Effector CD4-positive, alpha-beta T cell (primary cell): ENCODE measurements at regions not wholly inside any gene's neighbourhood (a gene's known extent, or its start where the extent isn't known, plus 50 kb on each side); places are given as distances from the start of the nearest gene placed in this dataset.
"Not testable (repeated sequence)": the region's sequence is repeated elsewhere in the genome, so short reads cannot be mapped to it uniquely, and the experiment has no call there.

Source experiments
- DNase-seq: peaks from one replicate; pipeline ENCODE4 v3.0.0-alpha.2; 2020

- DNase-seq = no peak
Observed at GRCh38 chr3:98705212-98705611, 57.9 kb upstream of the ST3GAL6 start.

GRCh38 chr3:98705694-98706093 lies 57.4 kb upstream of the ST3GAL6 start:
- no peak for DNase-seq

- DNase-seq = not testable (repeated sequence)
Observed at GRCh38 chr3:98708681-98709080, 54.5 kb upstream of the ST3GAL6 start.

GRCh38 chr3:98709441-98709840 lies 53.7 kb upstream of the ST3GAL6 start:
- no peak for DNase-seq

GRCh38 chr3:98710067-98710659 lies 53.0 kb upstream of the ST3GAL6 start:
- DNase-seq = no peak

- no peak for DNase-seq
Observed at GRCh38 chr3:98711426-98711825, 51.7 kb upstream of the ST3GAL6 start.

- DNase-seq = no peak
Observed at GRCh38 chr3:98712726-98713125, 50.4 kb upstream of the ST3GAL6 start.

- not testable (repeated sequence) for DNase-seq
Observed at GRCh38 chr3:98713332-98713731, 49.8 kb upstream of the ST3GAL6 start.
